ENCODE measurements at regions not wholly inside any gene's neighbourhood (a gene's known extent, or its start where the extent isn't known, plus 50 kb on each side); places are given as distances from the start of the nearest gene placed in this dataset.

- H3K36me3 ChIP-seq: no peaks in the 10 kb centered on the region
- H3K27me3 ChIP-seq: no peaks in the 10 kb centered on the region
- ATAC-seq: peak in 3 of 4 donors; percentile 17 to 23 (median 23)
- H3K27ac ChIP-seq: no peak overlapping the region
- H3K9me3 ChIP-seq: no peaks in the 10 kb centered on the region
- intact Hi-C loops (cut with DNase I): no loop called here
- H3K4me1 ChIP-seq: no peaks in the 10 kb centered on the region
- TF ChIP-seq CTCF (IDR thresholded peaks at IDR 0.05): no peak
- no peak for TF ChIP-seq POLR2A (IDR thresholded peaks at IDR 0.05)
- no peak for DNase-seq
- H3K4me3 ChIP-seq: no peak overlapping the region
- WGBS (ENCODE audit: insufficient coverage, low coverage, low lambda C conversion rate, missing lambda C conversion rate): 73% methylated on average over 8 of the region's 11 CpGs
These were observed 151.9 kb upstream of the MYCN start for GRCh38 chr2:15788455-15788829.

- Histone ChIP-seq H3K4me3 (no peak overlapping the region), H3K4me1 (no peaks in the 10 kb centered on the region), H3K9me3 (no peaks in the 10 kb centered on the region), H3K27me3 (no peaks in the 10 kb centered on the region), H3K36me3 (no peaks in the 10 kb centered on the region), H3K27ac (no peak overlapping the region)
- DNase-seq (no peak), ATAC-seq (peak in 3 of 4 donors; percentile 6 to 21 (median 18))
- no peak for TF ChIP-seq POLR2A (IDR thresholded peaks at IDR 0.05)
- no peak for TF ChIP-seq CTCF (IDR thresholded peaks at IDR 0.05)
- intact Hi-C loops (cut with DNase I): no loop called here
- 40% methylated on average over 5 of the region's 9 CpGs for WGBS (ENCODE audit: insufficient coverage, low coverage, low lambda C conversion rate, missing lambda C conversion rate)
These were observed 151.5 kb upstream of the MYCN start for GRCh38 chr2:15788830-15789229.

- Histone ChIP-seq H3K4me3 (no peak overlapping the region), H3K9me3 (no peaks in the 10 kb centered on the region), H3K27ac (no peak overlapping the region), H3K27me3 (no peaks in the 10 kb centered on the region), H3K36me3 (no peaks in the 10 kb centered on the region), H3K4me1 (no peaks in the 10 kb centered on the region)
- TF ChIP-seq CTCF (IDR thresholded peaks at IDR 0.05) (no peak), POLR2A (IDR thresholded peaks at IDR 0.05) (no peak)
- WGBS (ENCODE audit: insufficient coverage, low coverage, low lambda C conversion rate, missing lambda C conversion rate): 76% methylated on average over 9 of the region's 11 CpGs
- intact Hi-C loops (cut with DNase I): no loop called here
- DNase-seq: no peak
- ATAC-seq: no peak
These were observed 150.8 kb upstream of the MYCN start for GRCh38 chr2:15789381-15790062.

- DNase-seq: no peak
- peak in 1 of 4 donors; percentile 19 for ATAC-seq
- intact Hi-C loops (cut with DNase I): no loop called here
- H3K36me3 ChIP-seq: no peaks in the 10 kb centered on the region
- H3K9me3 ChIP-seq: no peaks in the 10 kb centered on the region
- no peaks in the 10 kb centered on the region for H3K4me1 ChIP-seq
- no CpG with 5 or more reads among the region's 9 CpGs for WGBS (ENCODE audit: insufficient coverage, low coverage, low lambda C conversion rate, missing lambda C conversion rate)
- H3K27ac ChIP-seq: no peak overlapping the region
- no peak overlapping the region for H3K4me3 ChIP-seq
- no peaks in the 10 kb centered on the region for H3K27me3 ChIP-seq
- TF ChIP-seq POLR2A (IDR thresholded peaks at IDR 0.05): no peak
- TF ChIP-seq CTCF (IDR thresholded peaks at IDR 0.05): no peak
These were observed 150.0 kb upstream of the MYCN start for GRCh38 chr2:15790326-15790725.

Data from right lobe of liver (tissue), 6 donors.